Thymus (tissue), 11 donors: ENCODE measurements at regions not wholly inside any gene's neighbourhood (a gene's known extent, or its start where the extent isn't known, plus 50 kb on each side); places are given as distances from the start of the nearest gene placed in this dataset.

Experiments used
- DNase-seq, 9 donors: peaks; one replicate each; pipeline ENCODE4 v3.0.0-alpha.2; 2013; ENCODE audit warnings: low spot score in 9 of 9, low read depth in 6 of 9, missing footprints in 1 of 9
- H3K27ac ChIP-seq, 2 donors: one replicate each; pipeline ENCODE4 v1.5.1; 2013; ENCODE audit warnings: control low read depth in 1 of 2, low read depth in 1 of 2, low read length in 1 of 2, mild to moderate bottlenecking in 1 of 2, moderate library complexity in 1 of 2
- H3K27me3 ChIP-seq, 2 donors: one replicate each; pipeline ENCODE4 v1.5.1; 2013; ENCODE audit warnings: low read length in 1 of 2; ENCODE audit not compliant: control insufficient read depth in 2 of 2, insufficient read depth in 1 of 2
- H3K36me3 ChIP-seq, 2 donors: one replicate each; pipeline ENCODE4 v1.5.1; 2013; ENCODE audit warnings: low read length in 1 of 2, mild to moderate bottlenecking in 1 of 2, moderate library complexity in 1 of 2; ENCODE audit not compliant: control insufficient read depth in 2 of 2, insufficient read depth in 2 of 2
- H3K4me1 ChIP-seq, 2 donors: one replicate each; pipeline ENCODE4 v1.5.1; 2013; ENCODE audit warnings: low read length in 2 of 2; ENCODE audit not compliant: control insufficient read depth in 2 of 2, insufficient read depth in 2 of 2
- H3K4me3 ChIP-seq, 2 donors: one replicate each; pipeline ENCODE4 v1.5.1; 2013; ENCODE audit warnings: low read length in 2 of 2, control low read depth in 1 of 2, mild to moderate bottlenecking in 1 of 2
- H3K9me3 ChIP-seq, 2 donors: one replicate each; pipeline ENCODE4 v1.5.1; 2013; ENCODE audit warnings: low read length in 1 of 2, mild to moderate bottlenecking in 1 of 2; ENCODE audit not compliant: control insufficient read depth in 2 of 2, insufficient read depth in 1 of 2
- whole genome bisulfite sequencing: extraction: QIAGEN DNeasy Blood & Tissue Kit; methylation state at CpG from one replicate; pipeline ENCODE4 v1.1.7; 2013; 5-methylcytosine and 5-hydroxymethylcytosine counted together
- donor health status: healthy.

GRCh38 chr5:160918386-160918785 is 66.4 kb upstream of the ATP10B start:
- Histone ChIP-seq H3K4me3 (no peak overlapping the region), H3K4me1 (peaks cover 0 to 3% of the 10 kb centered on the region in 2 donors), H3K9me3 (no peaks in the 10 kb centered on the region), H3K36me3 (no peaks in the 10 kb centered on the region), H3K27ac (no peak overlapping the region), H3K27me3 (no peaks in the 10 kb centered on the region)
- WGBS: 89% methylated on average over 2 of the region's 2 CpGs
- no peak for DNase-seq

DNA sequence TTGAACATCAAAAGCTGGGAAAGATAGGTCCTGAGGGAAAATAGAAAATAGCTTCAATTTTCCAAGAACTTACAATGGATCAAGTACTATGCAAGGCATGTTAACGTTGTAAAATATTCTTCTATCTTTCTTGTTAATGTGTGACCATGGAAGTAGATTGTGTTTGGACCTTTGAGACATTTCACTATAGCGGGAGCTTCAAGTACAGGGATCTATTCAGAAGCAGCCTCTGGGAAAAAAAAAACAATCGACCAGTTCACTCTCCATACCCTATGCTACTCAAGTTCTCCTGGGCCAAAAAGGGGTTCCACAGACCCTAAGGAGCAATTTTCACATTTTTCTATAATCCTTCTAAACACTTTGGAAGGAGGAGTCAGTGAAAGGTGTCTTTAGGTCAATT is 54.1 kb upstream of the ATP10B start:
- 92% methylated on average over 3 of the region's 3 CpGs for WGBS

GRCh38 chr5:160905285-160905684 is 53.3 kb upstream of the ATP10B start:
- no peaks in the 10 kb centered on the region for H3K9me3 ChIP-seq
- H3K27ac ChIP-seq: no peak overlapping the region
- no peaks in the 10 kb centered on the region for H3K27me3 ChIP-seq
- H3K4me1 ChIP-seq: no peaks in the 10 kb centered on the region
- no peak for DNase-seq
- no peak overlapping the region for H3K4me3 ChIP-seq
- 87% methylated on average over 1 of the region's 1 CpG for WGBS
- no peaks in the 10 kb centered on the region for H3K36me3 ChIP-seq

More for the DNA sequence above, 54.1 kb upstream of the ATP10B start:
- H3K27me3 ChIP-seq: no peaks in the 10 kb centered on the region
- H3K36me3 ChIP-seq: no peaks in the 10 kb centered on the region
- no peaks in the 10 kb centered on the region for H3K9me3 ChIP-seq
- DNase-seq: no peak
- H3K27ac ChIP-seq: no peak overlapping the region
- no peaks in the 10 kb centered on the region for H3K4me1 ChIP-seq
- H3K4me3 ChIP-seq: no peak overlapping the region

DNA sequence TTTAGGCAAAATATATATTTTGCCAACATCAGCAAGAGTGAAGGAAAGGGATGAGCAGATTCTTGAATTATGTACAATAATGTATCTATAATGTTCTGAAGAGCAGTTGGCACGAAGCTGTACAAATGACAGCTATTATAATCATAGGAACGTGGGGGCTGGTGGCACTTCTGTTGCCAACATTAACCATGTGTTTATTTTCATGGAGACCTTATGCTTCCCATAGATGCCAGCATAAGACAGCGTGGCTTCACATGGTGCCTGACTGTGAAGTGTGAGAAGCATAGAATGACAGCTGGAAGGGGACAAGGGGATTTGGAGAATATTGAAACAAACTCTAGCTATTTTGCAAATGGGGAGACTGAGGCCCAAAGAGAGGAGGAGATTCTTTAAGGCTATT is 52.6 kb upstream of the ATP10B start:
- no peaks in the 10 kb centered on the region for H3K27me3 ChIP-seq
- no peaks in the 10 kb centered on the region for H3K36me3 ChIP-seq
- no peaks in the 10 kb centered on the region for H3K9me3 ChIP-seq
- no peaks in the 10 kb centered on the region for H3K4me1 ChIP-seq
- DNase-seq: no peak
- no peak overlapping the region for H3K27ac ChIP-seq
- 86% methylated on average over 3 of the region's 3 CpGs for WGBS
- H3K4me3 ChIP-seq: no peak overlapping the region

DNA sequence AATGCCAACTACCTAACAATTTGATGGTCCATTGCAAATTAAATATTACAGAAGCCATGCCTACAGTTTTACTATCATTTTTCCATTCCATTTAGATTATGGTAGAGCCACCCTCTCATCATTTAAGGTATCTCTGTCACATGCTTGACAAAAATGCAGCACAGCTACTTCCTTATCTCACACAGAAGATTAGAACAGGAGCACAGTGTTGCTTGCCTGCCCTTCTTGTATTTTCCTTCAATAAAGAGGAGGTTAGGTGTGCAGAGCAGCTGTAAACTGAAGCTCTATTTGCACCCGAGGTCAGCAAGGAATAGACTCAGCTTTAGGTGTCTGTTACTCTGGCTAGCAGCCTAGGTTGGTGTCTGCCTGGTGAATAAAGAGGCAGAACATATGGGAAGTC is 51.5 kb upstream of the ATP10B start:
- no peak for DNase-seq
- no peaks in the 10 kb centered on the region for H3K9me3 ChIP-seq
- no peak overlapping the region for H3K4me3 ChIP-seq
- no peaks in the 10 kb centered on the region for H3K4me1 ChIP-seq
- 52% methylated on average over 1 of the region's 1 CpG for WGBS
- H3K27ac ChIP-seq: no peak overlapping the region
- no peaks in the 10 kb centered on the region for H3K36me3 ChIP-seq
- no peaks in the 10 kb centered on the region for H3K27me3 ChIP-seq

DNA sequence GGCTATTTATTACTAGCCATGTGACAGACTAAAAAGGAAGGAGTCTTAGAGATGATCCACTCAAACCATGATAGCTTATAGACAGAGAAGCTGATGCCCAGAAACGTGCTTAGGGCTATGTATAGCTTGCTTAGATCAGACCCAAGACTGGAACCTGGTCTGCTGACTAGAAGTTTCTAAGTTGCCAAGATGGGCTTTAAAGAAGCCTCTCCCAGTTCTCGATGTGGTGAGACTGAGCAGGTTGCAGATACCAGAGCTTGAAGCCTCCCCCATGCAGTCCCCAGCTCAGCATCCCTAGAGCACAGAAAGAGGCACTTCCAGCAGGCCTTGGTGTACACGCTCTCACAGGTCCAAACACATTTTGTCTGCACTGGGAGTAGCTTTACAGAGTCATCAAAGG is 51.1 kb upstream of the ATP10B start:
- no peaks in the 10 kb centered on the region for H3K9me3 ChIP-seq
- 83% methylated on average over 3 of the region's 3 CpGs for WGBS

More for the DNA sequence above, 51.1 kb upstream of the ATP10B start:
- Histone ChIP-seq H3K4me1 (no peaks in the 10 kb centered on the region), H3K27me3 (no peaks in the 10 kb centered on the region), H3K4me3 (no peak overlapping the region), H3K36me3 (no peaks in the 10 kb centered on the region), H3K27ac (no peak overlapping the region)
- DNase-seq: no peak
